ENCODE measurements at regions not wholly inside any gene's neighbourhood (a gene's known extent, or its start where the extent isn't known, plus 50 kb on each side); places are given as distances from the start of the nearest gene placed in this dataset.
"Not testable (repeated sequence)": the region's sequence is repeated elsewhere in the genome, so short reads cannot be mapped to it uniquely, and the experiment has no call there.

GRCh38 chr2:160596441-160596840 is 102.8 kb upstream of the RBMS1 start:
- ChIA-PET CTCF (no interaction called here), POLR2A (no interaction called here)
- no peak for FAIRE-seq
- Histone ChIP-seq H3K4me3 (no peak overlapping the region), H3K4me1 (no peaks in the 10 kb centered on the region), H3K27ac (no peak overlapping the region), H3K4me2 (no peak overlapping the region), H3K9me3 (no peaks in the 10 kb centered on the region)
- ATAC-seq, result no peak
- DNase-seq (ENCODE audit: low read depth in 1 of 2, low spot score in 1 of 2), result no peak
- TF ChIP-seq HEYL (CRISPR knock-in tag; IDR thresholded peaks at IDR 0.05) (no peak), ZFP36 (IDR thresholded peaks at IDR 0.05; ENCODE audit: borderline replicate concordance, partially characterized antibody) (no peak), HES2 (IDR thresholded peaks at IDR 0.05) (no peak), POLR2A (IDR thresholded peaks at IDR 0.05; ENCODE audit: low read length) (no peak), FOSL2 (IDR thresholded peaks at IDR 0.05) (no peak), FOSL2 (CRISPR knock-in tag; IDR thresholded peaks at IDR 0.05) (no peak), MAZ (IDR thresholded peaks at IDR 0.05; ENCODE audit: borderline replicate concordance, low read depth, low read length) (no peak), RFX5 (IDR thresholded peaks at IDR 0.05) (no peak), HOXB5 (CRISPR knock-in tag; IDR thresholded peaks at IDR 0.05) (no peak)

DNA sequence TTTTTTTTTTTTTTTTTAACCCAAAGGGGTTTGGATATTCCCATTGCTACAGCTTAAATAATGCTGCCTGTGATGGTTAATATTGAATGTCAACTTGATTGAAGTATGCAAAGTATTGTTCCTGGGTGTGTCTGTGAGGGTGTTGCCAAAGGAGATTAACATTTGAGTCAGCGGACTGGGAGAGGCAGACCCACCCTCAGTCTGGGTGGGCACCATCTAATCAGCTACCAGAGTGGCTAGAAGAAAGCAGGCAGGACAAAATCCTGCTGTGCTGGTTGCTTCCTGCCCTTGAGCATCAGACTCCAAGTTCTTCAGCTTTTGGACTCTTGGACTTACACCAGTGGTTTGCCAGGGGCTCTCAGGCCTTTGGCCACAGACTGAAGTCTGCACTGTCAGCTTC is 106.8 kb upstream of the RBMS1 start:
- DNase-seq (ENCODE audit: low read depth in 1 of 2, low spot score in 1 of 2); H3K9me3 ChIP-seq; POLR2A ChIA-PET; FAIRE-seq; H3K4me2 ChIP-seq; ATAC-seq; H3K4me3 ChIP-seq; H3K27ac ChIP-seq: not testable (repeated sequence)
- 77% methylated on average over 1 of the region's 1 CpG for WGBS (ENCODE audit: missing lambda C conversion rate)
- CTCF ChIA-PET, result interaction anchor here (0.7 to 0.8 kb wide), 2 partner anchors 17 to 38 kb away, joined by 3 read pairs; no protein-coding TSS in a partner anchor
- peaks cover 10% of the 10 kb centered on the region; the same call in 2 of the 3 replicates for H3K4me1 ChIP-seq

DNA sequence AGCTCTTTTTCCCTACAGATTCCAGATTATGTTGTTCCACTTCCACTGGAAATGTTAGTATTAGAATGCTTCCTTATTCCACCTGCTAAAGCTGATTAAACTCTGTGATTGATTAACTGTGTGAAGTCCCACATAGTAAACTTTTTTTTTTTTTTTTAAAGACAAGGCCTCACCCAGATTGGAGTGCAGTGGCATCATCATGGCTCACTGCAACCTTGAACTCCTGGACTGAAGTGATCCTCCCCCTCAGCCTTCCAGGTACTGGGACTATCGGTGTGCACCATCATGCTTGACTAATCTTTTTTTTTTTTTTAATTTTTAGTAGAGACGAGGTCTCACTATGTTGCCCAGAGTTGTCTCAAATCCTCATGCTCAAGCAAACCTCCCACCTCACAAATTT is 108.5 kb upstream of the RBMS1 start:
- no peak overlapping the region for H3K27ac ChIP-seq
- ChIA-PET CTCF (no interaction called here), POLR2A (no interaction called here)
- WGBS (ENCODE audit: missing lambda C conversion rate), result 78% methylated on average over 2 of the region's 2 CpGs
- no peak for DNase-seq (ENCODE audit: low read depth in 1 of 2, low spot score in 1 of 2)
- TF ChIP-seq JUN (IDR thresholded peaks at IDR 0.05) (no peak), EHF (CRISPR knock-in tag; IDR thresholded peaks at IDR 0.05) (no peak), CHD4 (IDR thresholded peaks at IDR 0.05; ENCODE audit: borderline replicate concordance) (no peak), FOSB (CRISPR knock-in tag; IDR thresholded peaks at IDR 0.05) (no peak), RNF2 (IDR thresholded peaks at IDR 0.05; ENCODE audit: borderline replicate concordance, low read depth) (no peak), KDM5A (IDR thresholded peaks at IDR 0.05) (no peak), POLR2A (IDR thresholded peaks at IDR 0.05; ENCODE audit: low read length) (no peak)
- no peak overlapping the region for H3K4me3 ChIP-seq
- ATAC-seq, result no peak
- peaks cover 14% of the 10 kb centered on the region; the same call in 2 of the 3 replicates for H3K4me1 ChIP-seq
- H3K9me3 ChIP-seq, result no peaks in the 10 kb centered on the region
- FAIRE-seq, result no peak
- no peak overlapping the region for H3K4me2 ChIP-seq

- Histone ChIP-seq H3K27ac (no peak overlapping the region), H3K4me3 (no peak overlapping the region), H3K9me3 (no peaks in the 10 kb centered on the region), H3K4me2 (peak overlapping the region; percentile 1; the same call in 1 of the 3 replicates), H3K4me1 (peaks cover 14% of the 10 kb centered on the region; the same call in 2 of the 3 replicates)
- no peak for DNase-seq (ENCODE audit: low read depth in 1 of 2, low spot score in 1 of 2)
- CTCF ChIA-PET, result no interaction called here
- TF ChIP-seq NR3C1 (IDR thresholded peaks at IDR 0.05) (no peak), MAFK (IDR thresholded peaks at IDR 0.05; ENCODE audit: partially characterized antibody) (peak; percentile 11)
- no peak for ATAC-seq
- POLR2A ChIA-PET, result no interaction called here
- FAIRE-seq, result no peak
- 52% methylated on average over 3 of the region's 3 CpGs for WGBS (ENCODE audit: missing lambda C conversion rate)
Measured at GRCh38 chr2:160603771-160604510, 110.3 kb upstream of the RBMS1 start.

- no peak overlapping the region for H3K4me2 ChIP-seq
- no peak overlapping the region for H3K4me3 ChIP-seq
- 83% methylated on average over 1 of the region's 1 CpG for WGBS (ENCODE audit: missing lambda C conversion rate)
- POLR2A ChIA-PET, result no interaction called here
- H3K9me3 ChIP-seq, result no peaks in the 10 kb centered on the region
- FAIRE-seq, result no peak
- CTCF ChIA-PET, result no interaction called here
- peaks cover 14% of the 10 kb centered on the region; the same call in 2 of the 3 replicates for H3K4me1 ChIP-seq
- DNase-seq (ENCODE audit: low read depth in 1 of 2, low spot score in 1 of 2), result no peak
- no peak overlapping the region for H3K27ac ChIP-seq
- no peak for ATAC-seq
- no peak for TF ChIP-seq MAFK (IDR thresholded peaks at IDR 0.05; ENCODE audit: partially characterized antibody)
- no peak for TF ChIP-seq RARB (CRISPR knock-in tag; IDR thresholded peaks at IDR 0.05)
- TF ChIP-seq FOSB (CRISPR knock-in tag; IDR thresholded peaks at IDR 0.05), result no peak
- TF ChIP-seq RAD21 (conservative IDR thresholded peaks at IDR 0.05 in 1 of 2, IDR thresholded peaks at IDR 0.05 in 1 of 2), result no peak
- no peak for TF ChIP-seq POLR2AphosphoS2 (conservative IDR thresholded peaks at IDR 0.05; ENCODE audit: low read length)
- TF ChIP-seq, protein P1, sequence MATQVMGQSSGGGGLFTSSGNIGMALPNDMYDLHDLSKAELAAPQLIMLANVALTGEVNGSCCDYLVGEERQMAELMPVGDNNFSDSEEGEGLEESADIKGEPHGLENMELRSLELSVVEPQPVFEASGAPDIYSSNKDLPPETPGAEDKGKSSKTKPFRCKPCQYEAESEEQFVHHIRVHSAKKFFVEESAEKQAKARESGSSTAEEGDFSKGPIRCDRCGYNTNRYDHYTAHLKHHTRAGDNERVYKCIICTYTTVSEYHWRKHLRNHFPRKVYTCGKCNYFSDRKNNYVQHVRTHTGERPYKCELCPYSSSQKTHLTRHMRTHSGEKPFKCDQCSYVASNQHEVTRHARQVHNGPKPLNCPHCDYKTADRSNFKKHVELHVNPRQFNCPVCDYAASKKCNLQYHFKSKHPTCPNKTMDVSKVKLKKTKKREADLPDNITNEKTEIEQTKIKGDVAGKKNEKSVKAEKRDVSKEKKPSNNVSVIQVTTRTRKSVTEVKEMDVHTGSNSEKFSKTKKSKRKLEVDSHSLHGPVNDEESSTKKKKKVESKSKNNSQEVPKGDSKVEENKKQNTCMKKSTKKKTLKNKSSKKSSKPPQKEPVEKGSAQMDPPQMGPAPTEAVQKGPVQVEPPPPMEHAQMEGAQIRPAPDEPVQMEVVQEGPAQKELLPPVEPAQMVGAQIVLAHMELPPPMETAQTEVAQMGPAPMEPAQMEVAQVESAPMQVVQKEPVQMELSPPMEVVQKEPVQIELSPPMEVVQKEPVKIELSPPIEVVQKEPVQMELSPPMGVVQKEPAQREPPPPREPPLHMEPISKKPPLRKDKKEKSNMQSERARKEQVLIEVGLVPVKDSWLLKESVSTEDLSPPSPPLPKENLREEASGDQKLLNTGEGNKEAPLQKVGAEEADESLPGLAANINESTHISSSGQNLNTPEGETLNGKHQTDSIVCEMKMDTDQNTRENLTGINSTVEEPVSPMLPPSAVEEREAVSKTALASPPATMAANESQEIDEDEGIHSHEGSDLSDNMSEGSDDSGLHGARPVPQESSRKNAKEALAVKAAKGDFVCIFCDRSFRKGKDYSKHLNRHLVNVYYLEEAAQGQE (IDR thresholded peaks at IDR 0.05), result no peak
- TF ChIP-seq, protein P2, sequence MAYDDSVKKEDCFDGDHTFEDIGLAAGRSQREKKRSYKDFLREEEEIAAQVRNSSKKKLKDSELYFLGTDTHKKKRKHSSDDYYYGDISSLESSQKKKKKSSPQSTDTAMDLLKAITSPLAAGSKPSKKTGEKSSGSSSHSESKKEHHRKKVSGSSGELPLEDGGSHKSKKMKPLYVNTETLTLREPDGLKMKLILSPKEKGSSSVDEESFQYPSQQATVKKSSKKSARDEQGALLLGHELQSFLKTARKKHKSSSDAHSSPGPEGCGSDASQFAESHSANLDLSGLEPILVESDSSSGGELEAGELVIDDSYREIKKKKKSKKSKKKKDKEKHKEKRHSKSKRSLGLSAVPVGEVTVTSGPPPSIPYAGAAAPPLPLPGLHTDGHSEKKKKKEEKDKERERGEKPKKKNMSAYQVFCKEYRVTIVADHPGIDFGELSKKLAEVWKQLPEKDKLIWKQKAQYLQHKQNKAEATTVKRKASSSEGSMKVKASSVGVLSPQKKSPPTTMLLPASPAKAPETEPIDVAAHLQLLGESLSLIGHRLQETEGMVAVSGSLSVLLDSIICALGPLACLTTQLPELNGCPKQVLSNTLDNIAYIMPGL (CRISPR knock-in tag; IDR thresholded peaks at IDR 0.05; ENCODE audit: borderline replicate concordance), result no peak
- no peak for TF ChIP-seq CHD2 (IDR thresholded peaks at IDR 0.05; ENCODE audit: low read length, partially characterized antibody)
- TF ChIP-seq CHD4 (IDR thresholded peaks at IDR 0.05; ENCODE audit: borderline replicate concordance), result no peak
Measured at GRCh38 chr2:160606341-160606740, 112.7 kb upstream of the RBMS1 start.
